OCI-LY3 (cell line): ENCODE measurements at regions not wholly inside any gene's neighbourhood (a gene's known extent, or its start where the extent isn't known, plus 50 kb on each side); places are given as distances from the start of the nearest gene placed in this dataset.

ENCODE experiments used
- EZH2phosphoT487 ChIP-seq: fragments of 200-600 bp; shearing (Covaris generic); IDR thresholded peaks from 2 replicates; pipeline ENCODE4 v1.6.1; 2018; ENCODE audit warnings: antibody characterized with exemption, mixed run types, low read depth
- TF ChIP-seq, protein P1 (sequence below): fragments of 200-600, 300-600 bp; sonication (generic); IDR thresholded peaks from 2 replicates; pipeline ENCODE4 v1.5.1; 2014; ENCODE audit warnings: antibody characterized with exemption, low read length, low read depth

DNA sequence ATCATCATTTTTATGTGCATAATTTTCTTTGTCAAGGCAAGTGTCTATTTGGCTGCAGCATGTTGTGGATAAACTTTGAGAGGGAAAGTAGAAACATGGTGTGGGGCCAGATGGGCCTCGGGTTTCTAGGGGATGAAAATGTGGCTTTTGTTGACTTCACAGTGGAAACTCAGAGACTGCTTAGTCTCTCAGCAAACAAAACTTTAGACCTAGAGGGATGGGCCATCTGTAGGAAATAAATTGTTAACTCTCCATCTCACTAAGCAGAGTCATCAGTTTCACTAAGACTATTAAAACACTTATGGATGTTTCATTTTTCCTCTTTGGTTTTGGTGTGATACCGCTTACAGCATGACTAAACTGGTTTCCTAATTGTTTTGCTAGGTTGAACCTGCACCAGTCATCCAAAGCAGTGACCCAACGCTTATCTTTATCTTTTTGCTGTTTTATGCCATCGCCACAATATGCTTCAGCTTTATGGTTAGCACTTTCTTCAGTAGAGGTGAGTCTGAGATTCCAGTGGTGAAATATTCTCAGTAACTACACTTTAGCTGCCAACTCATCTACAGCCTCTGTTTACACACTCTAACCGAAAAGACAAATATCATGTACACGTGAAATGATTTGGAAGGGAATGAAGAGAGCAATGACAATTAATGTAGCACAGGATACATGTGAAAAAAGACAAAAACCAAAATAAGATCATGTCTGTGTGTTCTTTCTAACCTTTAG is 60.6 kb upstream of the CRYM start:
- TF ChIP-seq, protein P1, sequence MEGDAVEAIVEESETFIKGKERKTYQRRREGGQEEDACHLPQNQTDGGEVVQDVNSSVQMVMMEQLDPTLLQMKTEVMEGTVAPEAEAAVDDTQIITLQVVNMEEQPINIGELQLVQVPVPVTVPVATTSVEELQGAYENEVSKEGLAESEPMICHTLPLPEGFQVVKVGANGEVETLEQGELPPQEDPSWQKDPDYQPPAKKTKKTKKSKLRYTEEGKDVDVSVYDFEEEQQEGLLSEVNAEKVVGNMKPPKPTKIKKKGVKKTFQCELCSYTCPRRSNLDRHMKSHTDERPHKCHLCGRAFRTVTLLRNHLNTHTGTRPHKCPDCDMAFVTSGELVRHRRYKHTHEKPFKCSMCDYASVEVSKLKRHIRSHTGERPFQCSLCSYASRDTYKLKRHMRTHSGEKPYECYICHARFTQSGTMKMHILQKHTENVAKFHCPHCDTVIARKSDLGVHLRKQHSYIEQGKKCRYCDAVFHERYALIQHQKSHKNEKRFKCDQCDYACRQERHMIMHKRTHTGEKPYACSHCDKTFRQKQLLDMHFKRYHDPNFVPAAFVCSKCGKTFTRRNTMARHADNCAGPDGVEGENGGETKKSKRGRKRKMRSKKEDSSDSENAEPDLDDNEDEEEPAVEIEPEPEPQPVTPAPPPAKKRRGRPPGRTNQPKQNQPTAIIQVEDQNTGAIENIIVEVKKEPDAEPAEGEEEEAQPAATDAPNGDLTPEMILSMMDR = no peak
- TF ChIP-seq EZH2phosphoT487 = no peak
